ENCODE measurements at regions not wholly inside any gene's neighbourhood (a gene's known extent, or its start where the extent isn't known, plus 50 kb on each side); places are given as distances from the start of the nearest gene placed in this dataset.

DNA sequence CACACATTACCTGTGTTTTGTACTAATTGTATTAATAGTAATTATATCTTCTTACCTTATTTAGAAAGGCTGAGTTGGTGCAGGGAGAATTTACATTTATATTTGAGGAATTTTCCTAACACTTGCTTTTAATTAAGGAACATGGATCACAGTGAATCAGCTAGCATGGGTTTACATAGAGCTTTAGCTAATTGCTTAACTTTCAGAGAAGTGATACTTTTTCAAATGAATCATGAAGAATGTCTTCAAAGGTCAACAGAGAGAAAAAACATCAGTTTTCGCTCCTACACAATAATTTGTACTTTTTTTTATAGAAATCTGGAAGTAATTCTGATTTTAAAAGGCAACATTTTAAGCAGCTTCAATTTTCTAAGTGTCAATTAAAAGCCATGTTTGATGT is 195.0 kb upstream of the HEY2 start:
- no peaks in the 10 kb centered on the region for H3K9me3 ChIP-seq (ENCODE audit: control extremely low read depth in 1 of 3, control insufficient read depth in 2 of 3, insufficient read depth in 1 of 3, low read length in 2 of 3)
- no peak overlapping the region for H2AFZ ChIP-seq (ENCODE audit: insufficient read depth, low read depth, low read length, poor library complexity, severe bottlenecking)
- no peak for DNase-seq
- H3K36me3 ChIP-seq (replicated peaks in 1 of 2; ENCODE audit: control extremely low read depth in 1 of 2, control insufficient read depth in 1 of 2, extremely low read depth in 1 of 2, insufficient read depth in 2 of 2, low read length in 1 of 2): no peaks in the 10 kb centered on the region
- no peak for ATAC-seq (ENCODE audit: low read depth)
- Mint-ChIP-seq H3K4me1 (no peaks in the 10 kb centered on the region), H3K27ac (no peak overlapping the region), H3K4me3 (no peak overlapping the region), H3K9me3 (ENCODE audit: insufficient read depth) (no peaks in the 10 kb centered on the region), H3K27me3 (peaks cover 18% of the 10 kb centered on the region)
- intact Hi-C loops (cut with micrococcal nuclease): no loop called here
- POLR2A ChIA-PET: no interaction called here
- CTCF ChIA-PET: no interaction called here
- no peaks in the 10 kb centered on the region for H3K4me1 ChIP-seq (ENCODE audit: control insufficient read depth in 2 of 2, insufficient read depth in 2 of 2, low read length in 2 of 2)
- no peaks in the 10 kb centered on the region for H4K20me1 ChIP-seq (ENCODE audit: control insufficient read depth, insufficient read depth, low read length, poor library complexity, severe bottlenecking)
- no peak overlapping the region for H3K9ac ChIP-seq (ENCODE audit: low read length)
- H3K4me2 ChIP-seq (replicated peaks; ENCODE audit: low read depth, low read length, poor library complexity, severe bottlenecking): no peak overlapping the region
- H3K27me3 ChIP-seq (replicated peaks in 1 of 4; ENCODE audit: control extremely low read depth in 1 of 4, control insufficient read depth in 3 of 4, insufficient read depth in 4 of 4, low read length in 3 of 4): peaks cover 0 to 9% (median 1%) of the 10 kb centered on the region in 4 experiments
- no peak for TF ChIP-seq CTCF (IDR thresholded peaks at IDR 0.05)
- TF ChIP-seq EZH2 (IDR thresholded peaks at IDR 0.05; ENCODE audit: borderline replicate concordance, insufficient read depth, low read depth, low read length, poor library complexity, severe bottlenecking): no peak
- no peak overlapping the region for H3K27ac ChIP-seq (ENCODE audit: low read length in 2 of 2)
- H3K79me2 ChIP-seq (ENCODE audit: control insufficient read depth, insufficient read depth, low read length): no peaks in the 10 kb centered on the region
- WGBS (ENCODE audit: insufficient coverage): no CpG with 5 or more reads among the region's 1 CpG
- no peak overlapping the region for H3K4me3 ChIP-seq (ENCODE audit: control extremely low read depth in 1 of 5, extremely low read depth in 1 of 5, insufficient read depth in 1 of 5, low read depth in 2 of 5, low read length in 4 of 5)

- Histone ChIP-seq H3K9ac (ENCODE audit: low read length) (no peak overlapping the region), H2AFZ (ENCODE audit: insufficient read depth, low read depth, low read length, poor library complexity, severe bottlenecking) (no peak overlapping the region), H3K4me3 (ENCODE audit: control extremely low read depth in 1 of 5, extremely low read depth in 1 of 5, insufficient read depth in 1 of 5, low read depth in 2 of 5, low read length in 4 of 5) (no peak overlapping the region), H3K79me2 (ENCODE audit: control insufficient read depth, insufficient read depth, low read length) (no peaks in the 10 kb centered on the region), H4K20me1 (ENCODE audit: control insufficient read depth, insufficient read depth, low read length, poor library complexity, severe bottlenecking) (no peaks in the 10 kb centered on the region), H3K27ac (ENCODE audit: low read length in 2 of 2) (no peak overlapping the region), H3K4me2 (replicated peaks; ENCODE audit: low read depth, low read length, poor library complexity, severe bottlenecking) (no peak overlapping the region), H3K4me1 (ENCODE audit: control insufficient read depth in 2 of 2, insufficient read depth in 2 of 2, low read length in 2 of 2) (no peaks in the 10 kb centered on the region), H3K9me3 (ENCODE audit: control extremely low read depth in 1 of 3, control insufficient read depth in 2 of 3, insufficient read depth in 1 of 3, low read length in 2 of 3) (no peaks in the 10 kb centered on the region), H3K27me3 (replicated peaks in 1 of 4; ENCODE audit: control extremely low read depth in 1 of 4, control insufficient read depth in 3 of 4, insufficient read depth in 4 of 4, low read length in 3 of 4) (peaks cover 0 to 6% (median 1%) of the 10 kb centered on the region in 4 experiments), H3K36me3 (replicated peaks in 1 of 2; ENCODE audit: control extremely low read depth in 1 of 2, control insufficient read depth in 1 of 2, extremely low read depth in 1 of 2, insufficient read depth in 2 of 2, low read length in 1 of 2) (no peaks in the 10 kb centered on the region)
- TF ChIP-seq EZH2 (IDR thresholded peaks at IDR 0.05; ENCODE audit: borderline replicate concordance, insufficient read depth, low read depth, low read length, poor library complexity, severe bottlenecking): no peak
- TF ChIP-seq CTCF (IDR thresholded peaks at IDR 0.05): no peak
- no peak overlapping the region for H3K4me3 Mint-ChIP-seq
- no peak for DNase-seq
- no peaks in the 10 kb centered on the region for H3K4me1 Mint-ChIP-seq
- POLR2A ChIA-PET: no interaction called here
- no peak for ATAC-seq (ENCODE audit: low read depth)
- intact Hi-C loops (cut with micrococcal nuclease): no loop called here
- no peaks in the 10 kb centered on the region for H3K9me3 Mint-ChIP-seq (ENCODE audit: insufficient read depth)
- CTCF ChIA-PET: no interaction called here
- WGBS (ENCODE audit: insufficient coverage): 96% methylated on average over 7 of the region's 7 CpGs
- H3K27ac Mint-ChIP-seq: no peak overlapping the region
- peaks cover 22% of the 10 kb centered on the region for H3K27me3 Mint-ChIP-seq
Measured at GRCh38 chr6:125558241-125558843, 191.1 kb upstream of the HEY2 start.
